ENCODE measurements at regions not wholly inside any gene's neighbourhood (a gene's known extent, or its start where the extent isn't known, plus 50 kb on each side); places are given as distances from the start of the nearest gene placed in this dataset.

GRCh38 chr7:46633200-46633599, 712.1 kb upstream of the IGFBP3 start:
- Histone ChIP-seq H3K27me3 (ENCODE audit: control insufficient read depth, insufficient read depth, low read length) (no peaks in the 10 kb centered on the region), H3K36me3 (ENCODE audit: control insufficient read depth, insufficient read depth, low read length) (no peaks in the 10 kb centered on the region), H3K9me3 (ENCODE audit: control insufficient read depth, insufficient read depth, low read length) (no peaks in the 10 kb centered on the region), H3K4me1 (ENCODE audit: control insufficient read depth, insufficient read depth, low read length) (no peaks in the 10 kb centered on the region), H3K4me3 (ENCODE audit: low read depth, low read length) (no peak overlapping the region), H3K9ac (ENCODE audit: low read depth, low read length) (no peak overlapping the region)

GRCh38 chr7:46630031-46630430, 709.0 kb upstream of the IGFBP3 start:
- Histone ChIP-seq H3K27me3 (ENCODE audit: control insufficient read depth, insufficient read depth, low read length) (no peaks in the 10 kb centered on the region), H3K9me3 (ENCODE audit: control insufficient read depth, insufficient read depth, low read length) (no peaks in the 10 kb centered on the region)

GRCh38 chr7:46628389-46628788, 707.3 kb upstream of the IGFBP3 start:
- Histone ChIP-seq H3K9ac (ENCODE audit: low read depth, low read length) (no peak overlapping the region), H3K27me3 (ENCODE audit: control insufficient read depth, insufficient read depth, low read length) (no peaks in the 10 kb centered on the region), H3K4me1 (ENCODE audit: control insufficient read depth, insufficient read depth, low read length) (peaks cover 8% of the 10 kb centered on the region), H3K4me3 (ENCODE audit: low read depth, low read length) (no peak overlapping the region), H3K9me3 (ENCODE audit: control insufficient read depth, insufficient read depth, low read length) (no peaks in the 10 kb centered on the region), H3K36me3 (ENCODE audit: control insufficient read depth, insufficient read depth, low read length) (no peaks in the 10 kb centered on the region)

More at GRCh38 chr7:46630031-46630430, 709.0 kb upstream of the IGFBP3 start:
- Histone ChIP-seq H3K4me3 (ENCODE audit: low read depth, low read length) (no peak overlapping the region), H3K9ac (ENCODE audit: low read depth, low read length) (no peak overlapping the region), H3K4me1 (ENCODE audit: control insufficient read depth, insufficient read depth, low read length) (peaks cover 2% of the 10 kb centered on the region), H3K36me3 (ENCODE audit: control insufficient read depth, insufficient read depth, low read length) (no peaks in the 10 kb centered on the region)

GRCh38 chr7:46626691-46627310, 705.7 kb upstream of the IGFBP3 start:
- H3K4me1 ChIP-seq (ENCODE audit: control insufficient read depth, insufficient read depth, low read length) = peaks cover 8% of the 10 kb centered on the region
- no peak overlapping the region for H3K9ac ChIP-seq (ENCODE audit: low read depth, low read length)
- no peak overlapping the region for H3K4me3 ChIP-seq (ENCODE audit: low read depth, low read length)
- H3K27me3 ChIP-seq (ENCODE audit: control insufficient read depth, insufficient read depth, low read length) = no peaks in the 10 kb centered on the region
- H3K9me3 ChIP-seq (ENCODE audit: control insufficient read depth, insufficient read depth, low read length) = no peaks in the 10 kb centered on the region
- no peaks in the 10 kb centered on the region for H3K36me3 ChIP-seq (ENCODE audit: control insufficient read depth, insufficient read depth, low read length)

GRCh38 chr7:46626261-46626660, 705.2 kb upstream of the IGFBP3 start:
- H3K27me3 ChIP-seq (ENCODE audit: control insufficient read depth, insufficient read depth, low read length) = no peaks in the 10 kb centered on the region
- H3K9ac ChIP-seq (ENCODE audit: low read depth, low read length) = no peak overlapping the region
- H3K36me3 ChIP-seq (ENCODE audit: control insufficient read depth, insufficient read depth, low read length) = no peaks in the 10 kb centered on the region
- H3K9me3 ChIP-seq (ENCODE audit: control insufficient read depth, insufficient read depth, low read length) = no peaks in the 10 kb centered on the region
- H3K4me3 ChIP-seq (ENCODE audit: low read depth, low read length) = no peak overlapping the region
- H3K4me1 ChIP-seq (ENCODE audit: control insufficient read depth, insufficient read depth, low read length) = peaks cover 8% of the 10 kb centered on the region

- no peaks in the 10 kb centered on the region for H3K36me3 ChIP-seq (ENCODE audit: control insufficient read depth, insufficient read depth, low read length)
- H3K4me1 ChIP-seq (ENCODE audit: control insufficient read depth, insufficient read depth, low read length) = peaks cover 8% of the 10 kb centered on the region
- no peaks in the 10 kb centered on the region for H3K9me3 ChIP-seq (ENCODE audit: control insufficient read depth, insufficient read depth, low read length)
- H3K4me3 ChIP-seq (ENCODE audit: low read depth, low read length) = no peak overlapping the region
- H3K9ac ChIP-seq (ENCODE audit: low read depth, low read length) = no peak overlapping the region
- H3K27me3 ChIP-seq (ENCODE audit: control insufficient read depth, insufficient read depth, low read length) = no peaks in the 10 kb centered on the region
These were observed 704.0 kb upstream of the IGFBP3 start for GRCh38 chr7:46625032-46625431.

GRCh38 chr7:46622251-46622650, 701.2 kb upstream of the IGFBP3 start:
- no peaks in the 10 kb centered on the region for H3K36me3 ChIP-seq (ENCODE audit: control insufficient read depth, insufficient read depth, low read length)
- no peak overlapping the region for H3K9ac ChIP-seq (ENCODE audit: low read depth, low read length)
- no peaks in the 10 kb centered on the region for H3K9me3 ChIP-seq (ENCODE audit: control insufficient read depth, insufficient read depth, low read length)
- no peak overlapping the region for H3K4me3 ChIP-seq (ENCODE audit: low read depth, low read length)
- peaks cover 8% of the 10 kb centered on the region for H3K4me1 ChIP-seq (ENCODE audit: control insufficient read depth, insufficient read depth, low read length)
- no peaks in the 10 kb centered on the region for H3K27me3 ChIP-seq (ENCODE audit: control insufficient read depth, insufficient read depth, low read length)

- Histone ChIP-seq H3K4me1 (ENCODE audit: control insufficient read depth, insufficient read depth, low read length) (peaks cover 5% of the 10 kb centered on the region), H3K9me3 (ENCODE audit: control insufficient read depth, insufficient read depth, low read length) (no peaks in the 10 kb centered on the region), H3K27me3 (ENCODE audit: control insufficient read depth, insufficient read depth, low read length) (no peaks in the 10 kb centered on the region), H3K4me3 (ENCODE audit: low read depth, low read length) (no peak overlapping the region), H3K9ac (ENCODE audit: low read depth, low read length) (no peak overlapping the region), H3K36me3 (ENCODE audit: control insufficient read depth, insufficient read depth, low read length) (no peaks in the 10 kb centered on the region)
These were observed 698.7 kb upstream of the IGFBP3 start for GRCh38 chr7:46619723-46620310.

GRCh38 chr7:46616636-46617035, 695.6 kb upstream of the IGFBP3 start:
- H3K36me3 ChIP-seq (ENCODE audit: control insufficient read depth, insufficient read depth, low read length) = no peaks in the 10 kb centered on the region
- H3K4me1 ChIP-seq (ENCODE audit: control insufficient read depth, insufficient read depth, low read length) = no peaks in the 10 kb centered on the region
- no peaks in the 10 kb centered on the region for H3K9me3 ChIP-seq (ENCODE audit: control insufficient read depth, insufficient read depth, low read length)
- H3K9ac ChIP-seq (ENCODE audit: low read depth, low read length) = no peak overlapping the region
- H3K27me3 ChIP-seq (ENCODE audit: control insufficient read depth, insufficient read depth, low read length) = no peaks in the 10 kb centered on the region
- H3K4me3 ChIP-seq (ENCODE audit: low read depth, low read length) = no peak overlapping the region

- H3K36me3 ChIP-seq (ENCODE audit: control insufficient read depth, insufficient read depth, low read length) = no peaks in the 10 kb centered on the region
These were observed 692.5 kb upstream of the IGFBP3 start for GRCh38 chr7:46613551-46613950.

GRCh38 chr7:46613116-46613515, 692.0 kb upstream of the IGFBP3 start:
- no peaks in the 10 kb centered on the region for H3K27me3 ChIP-seq (ENCODE audit: control insufficient read depth, insufficient read depth, low read length)
- no peaks in the 10 kb centered on the region for H3K36me3 ChIP-seq (ENCODE audit: control insufficient read depth, insufficient read depth, low read length)
- H3K4me1 ChIP-seq (ENCODE audit: control insufficient read depth, insufficient read depth, low read length) = no peaks in the 10 kb centered on the region
- H3K9me3 ChIP-seq (ENCODE audit: control insufficient read depth, insufficient read depth, low read length) = no peaks in the 10 kb centered on the region
- no peak overlapping the region for H3K9ac ChIP-seq (ENCODE audit: low read depth, low read length)
- no peak overlapping the region for H3K4me3 ChIP-seq (ENCODE audit: low read depth, low read length)

More at GRCh38 chr7:46613551-46613950, 692.5 kb upstream of the IGFBP3 start:
- Histone ChIP-seq H3K9ac (ENCODE audit: low read depth, low read length) (no peak overlapping the region), H3K4me1 (ENCODE audit: control insufficient read depth, insufficient read depth, low read length) (no peaks in the 10 kb centered on the region), H3K27me3 (ENCODE audit: control insufficient read depth, insufficient read depth, low read length) (no peaks in the 10 kb centered on the region), H3K9me3 (ENCODE audit: control insufficient read depth, insufficient read depth, low read length) (no peaks in the 10 kb centered on the region), H3K4me3 (ENCODE audit: low read depth, low read length) (no peak overlapping the region)

GRCh38 chr7:46611508-46611907, 690.4 kb upstream of the IGFBP3 start:
- no peaks in the 10 kb centered on the region for H3K27me3 ChIP-seq (ENCODE audit: control insufficient read depth, insufficient read depth, low read length)
- no peak overlapping the region for H3K4me3 ChIP-seq (ENCODE audit: low read depth, low read length)
- H3K36me3 ChIP-seq (ENCODE audit: control insufficient read depth, insufficient read depth, low read length) = no peaks in the 10 kb centered on the region
- H3K9ac ChIP-seq (ENCODE audit: low read depth, low read length) = no peak overlapping the region
- H3K9me3 ChIP-seq (ENCODE audit: control insufficient read depth, insufficient read depth, low read length) = no peaks in the 10 kb centered on the region
- no peaks in the 10 kb centered on the region for H3K4me1 ChIP-seq (ENCODE audit: control insufficient read depth, insufficient read depth, low read length)
